GM12878 (cell line): ENCODE measurements at regions not wholly inside any gene's neighbourhood (a gene's known extent, or its start where the extent isn't known, plus 50 kb on each side); places are given as distances from the start of the nearest gene placed in this dataset.

Source experiments
- ATAC-seq: fragments of 200-7000 bp; cut with Tn5 transposase; 3 replicates; pipeline ENCODE4 v1.9.1; 2020; ENCODE audit warnings: mild to moderate bottlenecking, moderate library complexity
- BruUV-seq: library from RNA; stranded (reverse); fragments of 400-500 nt; replicated peaks from 2 replicates; lab custom pipeline; 2021; lab: Mats Ljungman, UMichigan
- CTCF ChIA-PET: fragments of 300-600 bp; sonication (Branson Sonifier 250); formaldehyde crosslinking; extraction: SDS; loops from one replicate; lab custom pipeline; 2021; ENCODE audit warnings: inconsistent platforms; lab: Yijun Ruan, JAX
- POLR2A ChIA-PET: fragments of 350-600 bp; formaldehyde crosslinking; extraction: SDS; loops from one replicate; lab custom pipeline; 2021; ENCODE audit warnings: inconsistent platforms; lab: Charles Lee
- RAD21 ChIA-PET: fragments of 300-600 bp; sonication (Branson Sonifier 250); formaldehyde crosslinking; loops from one replicate; lab custom pipeline; 2023; ENCODE audit warnings: antibody characterized with exemption; ENCODE audit not compliant: unreplicated experiment; lab: Charles Lee
- SMC1A ChIA-PET: fragments of 300-600 bp; sonication (Branson Sonifier 250); formaldehyde crosslinking; loops from one replicate; lab custom pipeline; 2023; ENCODE audit not compliant: unreplicated experiment, uncharacterized antibody; lab: Charles Lee
- DNase-seq: peaks from one replicate; pipeline ENCODE4 v3.0.0-alpha.2; 2011; ENCODE audit warnings: low read depth, low spot score
- FAIRE-seq: peaks from 3 replicates; lab custom pipeline; 2011; peaks lifted over from hg19 to GRCh38; lab: Jason Lieb, UNC
- H2AFZ ChIP-seq: 2 replicates; pipeline ENCODE4 v1.6.0; 2011; ENCODE audit warnings: low read depth, low read length, control low read depth; ENCODE audit not compliant: control insufficient read depth
- H3K27ac ChIP-seq: 2 replicates; pipeline ENCODE4 v1.5.1; 2011; ENCODE audit warnings: control low read depth; ENCODE audit not compliant: control insufficient read depth, insufficient read depth
- H3K27me3 ChIP-seq, 2 experiments: replicated peaks in 1 of 2; 2 replicates each; pipeline versions ENCODE4 v1.6.0 to v1.6.1; 2011; ENCODE audit warnings: low read length in 1 of 2; ENCODE audit not compliant: control insufficient read depth in 2 of 2, insufficient read depth in 2 of 2
- H3K36me3 ChIP-seq, 2 experiments: 2 replicates each; pipeline ENCODE4 v1.5.1; 2011; ENCODE audit warnings: low read length in 1 of 2; ENCODE audit not compliant: control insufficient read depth in 2 of 2, insufficient read depth in 2 of 2
- H3K4me1 ChIP-seq: 2 replicates; pipeline ENCODE4 v1.6.1; 2011; ENCODE audit warnings: mild to moderate bottlenecking, low read length, moderate library complexity, mixed read lengths; ENCODE audit not compliant: control insufficient read depth, insufficient read depth
- H3K4me2 ChIP-seq: 2 replicates; pipeline ENCODE4 v1.6.0; 2011; ENCODE audit warnings: control low read depth; ENCODE audit not compliant: control insufficient read depth, insufficient read depth
- H3K4me3 ChIP-seq: fragments of 200-600 bp; sonication (generic); 2 replicates; pipeline ENCODE4 v1.5.1; 2016
- H3K79me2 ChIP-seq: 2 replicates; pipeline ENCODE4 v1.6.0; 2011; ENCODE audit warnings: low read length; ENCODE audit not compliant: control insufficient read depth, insufficient read depth
- H3K9ac ChIP-seq: 2 replicates; pipeline ENCODE4 v1.8.0; 2011; ENCODE audit warnings: low read length, control low read depth, mixed read lengths; ENCODE audit not compliant: control insufficient read depth, insufficient read depth
- H3K9me3 ChIP-seq: replicated peaks from 3 replicates; pipeline ENCODE4 v1.5.1; 2011; ENCODE audit warnings: mild to moderate bottlenecking, low read length; ENCODE audit not compliant: control insufficient read depth, insufficient read depth
- H4K20me1 ChIP-seq: 2 replicates; pipeline ENCODE4 v1.6.0; 2011; ENCODE audit not compliant: control insufficient read depth, insufficient read depth
- ASH2L ChIP-seq: fragments of 300-600, 200-600 bp; sonication (generic); IDR thresholded peaks from 2 replicates; pipeline ENCODE4 v1.6.1; 2017; ENCODE audit warnings: low read depth, mild to moderate bottlenecking, borderline replicate concordance
- CBX3 ChIP-seq: fragments of 200-600 bp; sonication (generic); IDR thresholded peaks from 2 replicates; pipeline ENCODE4 v1.6.1; 2016; ENCODE audit warnings: low read depth, borderline replicate concordance
- CREM ChIP-seq: IDR thresholded peaks from 2 replicates; pipeline ENCODE4 v1.6.1; 2014; ENCODE audit warnings: antibody characterized with exemption, low read depth
- DPF2 ChIP-seq: fragments of 450-650 bp; IDR thresholded peaks from 2 replicates; pipeline ENCODE4 v1.6.1; 2017; ENCODE audit warnings: mild to moderate bottlenecking
- EGR1 ChIP-seq, 2 experiments: IDR thresholded peaks; 1 replicate in 1 of 2; 2 replicates in 1 of 2; pipeline ENCODE4 v1.6.1; 2011 to 2012; ENCODE audit warnings: low read depth in 2 of 2, low read length in 2 of 2, borderline replicate concordance in 1 of 2, mild to moderate bottlenecking in 1 of 2, moderate library complexity in 1 of 2
- IRF4 ChIP-seq: IDR thresholded peaks from 2 replicates; pipeline ENCODE4 v1.6.1; 2011; ENCODE audit warnings: low read depth, low read length
- KDM1A ChIP-seq: fragments of 200-600 bp; sonication (generic); IDR thresholded peaks from 2 replicates; pipeline ENCODE4 v1.6.1; 2016; ENCODE audit warnings: borderline replicate concordance
- MEF2B ChIP-seq: fragments of 450-650 bp; IDR thresholded peaks from 2 replicates; pipeline ENCODE4 v1.6.1; 2018; ENCODE audit warnings: mild to moderate bottlenecking, moderate library complexity; ENCODE audit not compliant: partially characterized antibody, poor library complexity, severe bottlenecking
- NBN ChIP-seq: fragments of 450-650 bp; IDR thresholded peaks from 2 replicates; pipeline ENCODE4 v1.6.1; 2016
- TCF3 ChIP-seq: IDR thresholded peaks from 2 replicates; pipeline ENCODE4 v1.6.1; 2012; ENCODE audit warnings: low read depth, mild to moderate bottlenecking, low read length, borderline replicate concordance; ENCODE audit not compliant: insufficient read depth
- ZZZ3 ChIP-seq: IDR thresholded peaks from 2 replicates; pipeline ENCODE4 v1.6.1; 2011; ENCODE audit warnings: low read depth; ENCODE audit not compliant: control insufficient read depth, insufficient read length
- WGBS: methylation state at CpG from one replicate; pipeline ENCODE4 v1.1.6; 2016; ENCODE audit warnings: low lambda C conversion rate; ENCODE audit not compliant: insufficient replicate concordance, insufficient coverage; ENCODE audit errors: missing lambda C conversion rate; 5-methylcytosine and 5-hydroxymethylcytosine counted together
- in situ Hi-C: fragments of 300-500 bp; cut with MboI; formaldehyde crosslinking; loops from 9 replicates; pipeline ENCODE4 v1.14.3; 2018; ENCODE audit warnings: mixed read lengths
- intact Hi-C: fragments of 100-400 bp; cut with micrococcal nuclease; formaldehyde crosslinking; loops from one replicate; pipeline ENCODE4 v1.14.2; 2022; ENCODE audit not compliant: unreplicated experiment
- TF ChIP-seq, protein P1 (sequence below): IDR thresholded peaks from 2 replicates; pipeline ENCODE4 v1.6.1; 2011; ENCODE audit warnings: borderline replicate concordance, low read depth, mild to moderate bottlenecking, moderate library complexity, low read length; ENCODE audit not compliant: insufficient read depth, poor library complexity, severe bottlenecking
- TF ChIP-seq, protein P2 (sequence below): fragments of 150-350 bp; IDR thresholded peaks from 2 replicates; pipeline ENCODE4 v1.6.1; 2014; ENCODE audit warnings: mild to moderate bottlenecking, low read depth, low read length
- TF ChIP-seq, protein P3 (sequence below): IDR thresholded peaks from 2 replicates; pipeline ENCODE4 v1.6.1; 2011; ENCODE audit warnings: borderline replicate concordance, low read depth, mild to moderate bottlenecking, moderate library complexity, mixed read lengths, low read length; ENCODE audit not compliant: insufficient read depth; ENCODE audit errors: extremely low read length

DNA sequence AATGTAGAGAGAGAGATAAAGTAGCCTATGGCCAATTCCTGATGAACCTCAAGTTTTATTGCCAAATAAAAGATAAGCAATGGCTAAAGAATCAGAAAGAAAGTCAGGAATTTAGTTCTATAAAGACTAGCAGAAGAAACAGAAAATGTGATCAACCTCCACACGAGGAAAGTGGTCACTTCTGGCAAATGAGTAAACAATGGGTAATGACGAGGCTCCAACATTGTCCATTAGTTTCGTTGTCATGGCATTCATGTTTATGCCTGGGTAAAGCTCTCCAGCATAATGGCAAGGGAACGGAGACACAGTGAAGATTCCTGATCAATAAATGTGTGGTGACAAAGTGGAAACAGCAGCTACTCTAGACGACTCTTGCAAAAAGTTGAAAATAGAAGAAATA lies 341.8 kb upstream of the CTNND2 start:
- Histone ChIP-seq H3K9ac (no peak overlapping the region), H3K36me3 (no peaks in the 10 kb centered on the region), H3K9me3 (no peaks in the 10 kb centered on the region), H3K27ac (no peak overlapping the region), H3K27me3 (no peaks in the 10 kb centered on the region), H3K4me1 (no peaks in the 10 kb centered on the region)
- BruUV-seq, result no TSS peak
- FAIRE-seq (no peak), ATAC-seq (no peak), DNase-seq (no peak)
- in situ Hi-C loops, result no loop called here
- TF ChIP-seq, protein P1, sequence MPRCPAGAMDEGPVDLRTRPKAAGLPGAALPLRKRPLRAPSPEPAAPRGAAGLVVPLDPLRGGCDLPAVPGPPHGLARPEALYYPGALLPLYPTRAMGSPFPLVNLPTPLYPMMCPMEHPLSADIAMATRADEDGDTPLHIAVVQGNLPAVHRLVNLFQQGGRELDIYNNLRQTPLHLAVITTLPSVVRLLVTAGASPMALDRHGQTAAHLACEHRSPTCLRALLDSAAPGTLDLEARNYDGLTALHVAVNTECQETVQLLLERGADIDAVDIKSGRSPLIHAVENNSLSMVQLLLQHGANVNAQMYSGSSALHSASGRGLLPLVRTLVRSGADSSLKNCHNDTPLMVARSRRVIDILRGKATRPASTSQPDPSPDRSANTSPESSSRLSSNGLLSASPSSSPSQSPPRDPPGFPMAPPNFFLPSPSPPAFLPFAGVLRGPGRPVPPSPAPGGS, result no peak
- TF ChIP-seq MEF2B (no peak), KDM1A (no peak), TCF3 (no peak), NBN (no peak), ZZZ3 (no peak), CBX3 (no peak), CREM (no peak), ASH2L (no peak), IRF4 (no peak), EGR1 (IDR thresholded peaks at IDR 0.05; ENCODE audit: borderline replicate concordance in 1 of 2, low read depth in 2 of 2, low read length in 2 of 2) (no peak), DPF2 (no peak)
- TF ChIP-seq, protein P2, sequence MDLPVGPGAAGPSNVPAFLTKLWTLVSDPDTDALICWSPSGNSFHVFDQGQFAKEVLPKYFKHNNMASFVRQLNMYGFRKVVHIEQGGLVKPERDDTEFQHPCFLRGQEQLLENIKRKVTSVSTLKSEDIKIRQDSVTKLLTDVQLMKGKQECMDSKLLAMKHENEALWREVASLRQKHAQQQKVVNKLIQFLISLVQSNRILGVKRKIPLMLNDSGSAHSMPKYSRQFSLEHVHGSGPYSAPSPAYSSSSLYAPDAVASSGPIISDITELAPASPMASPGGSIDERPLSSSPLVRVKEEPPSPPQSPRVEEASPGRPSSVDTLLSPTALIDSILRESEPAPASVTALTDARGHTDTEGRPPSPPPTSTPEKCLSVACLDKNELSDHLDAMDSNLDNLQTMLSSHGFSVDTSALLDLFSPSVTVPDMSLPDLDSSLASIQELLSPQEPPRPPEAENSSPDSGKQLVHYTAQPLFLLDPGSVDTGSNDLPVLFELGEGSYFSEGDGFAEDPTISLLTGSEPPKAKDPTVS, result no peak
- TF ChIP-seq, protein P3, sequence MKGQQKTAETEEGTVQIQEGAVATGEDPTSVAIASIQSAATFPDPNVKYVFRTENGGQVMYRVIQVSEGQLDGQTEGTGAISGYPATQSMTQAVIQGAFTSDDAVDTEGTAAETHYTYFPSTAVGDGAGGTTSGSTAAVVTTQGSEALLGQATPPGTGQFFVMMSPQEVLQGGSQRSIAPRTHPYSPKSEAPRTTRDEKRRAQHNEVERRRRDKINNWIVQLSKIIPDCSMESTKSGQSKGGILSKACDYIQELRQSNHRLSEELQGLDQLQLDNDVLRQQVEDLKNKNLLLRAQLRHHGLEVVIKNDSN, result no peak
- TF ChIP-seq, all 136 proteins: peak for 0
- ChIA-PET RAD21 (no interaction called here), POLR2A (no interaction called here), CTCF (no interaction called here), SMC1A (no interaction called here)
- no peaks in the 10 kb centered on the region for H4K20me1 ChIP-seq
- H3K4me3 ChIP-seq, result no peak overlapping the region
- H2AFZ ChIP-seq, result no peak overlapping the region
- 10% methylated on average over 5 of the region's 5 CpGs for WGBS
- H3K79me2 ChIP-seq, result no peaks in the 10 kb centered on the region
- intact Hi-C loops, result no loop called here
- no peak overlapping the region for H3K4me2 ChIP-seq
